GM12891 (cell line): ENCODE measurements at regions not wholly inside any gene's neighbourhood (a gene's known extent, or its start where the extent isn't known, plus 50 kb on each side); places are given as distances from the start of the nearest gene placed in this dataset.

Experiments used
- PAX5 ChIP-seq: IDR thresholded peaks from 2 replicates; pipeline ENCODE4 v1.6.1; 2011; ENCODE audit warnings: low read length, moderate library complexity, mild to moderate bottlenecking; ENCODE audit not compliant: insufficient read depth, severe bottlenecking
- POLR2A ChIP-seq: IDR thresholded peaks from 2 replicates; pipeline ENCODE4 v1.6.1; 2011; ENCODE audit warnings: low read depth, low read length, control low read depth
- POLR2AphosphoS5 ChIP-seq: IDR thresholded peaks from 2 replicates; pipeline ENCODE4 v1.6.1; 2011; ENCODE audit warnings: low read depth, low read length, control low read depth
- SPI1 ChIP-seq: IDR thresholded peaks from 2 replicates; pipeline ENCODE4 v1.6.1; 2011; ENCODE audit warnings: low read depth, low read length, control low read depth

DNA sequence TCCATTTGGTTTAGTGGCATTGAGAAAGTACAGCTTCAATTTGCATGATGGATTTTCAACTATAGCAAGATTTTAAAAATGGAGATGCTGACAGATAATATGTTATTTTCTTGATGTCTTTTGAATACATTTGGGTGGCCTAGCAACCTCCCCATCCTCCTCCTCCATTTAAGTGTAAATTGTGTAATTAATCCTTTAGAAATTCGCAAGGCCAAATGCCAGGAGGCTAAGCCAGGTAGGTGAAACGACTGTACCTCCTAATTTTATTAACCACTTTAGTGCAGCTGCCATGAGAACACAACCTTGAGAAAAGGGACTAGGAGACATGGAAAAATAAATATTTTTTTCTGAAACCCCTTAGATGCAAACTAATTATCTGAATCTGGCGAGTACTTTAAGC is 248.8 kb downstream of the MRPS30 start:
- TF ChIP-seq POLR2AphosphoS5 = no peak
- TF ChIP-seq POLR2A = no peak
- TF ChIP-seq SPI1 = no peak
- no peak for TF ChIP-seq PAX5
